Stimulated activated CD8-positive, alpha-beta memory T cell treated with anti-CD3 and anti-CD28 coated beads, Interleukin-4, amount 100 ng/mL, for 4 hours (primary cell): ENCODE measurements at regions not wholly inside any gene's neighbourhood (a gene's known extent, or its start where the extent isn't known, plus 50 kb on each side); places are given as distances from the start of the nearest gene placed in this dataset.
"Not testable (repeated sequence)": the region's sequence is repeated elsewhere in the genome, so short reads cannot be mapped to it uniquely, and the experiment has no call there.

Experiments used
- DNase-seq, 2 donors: peaks; one replicate each; pipeline ENCODE4 v3.0.0-alpha.2; 2020; ENCODE audit warnings: low read depth in 2 of 2, low spot score in 1 of 2

- DNase-seq, result not testable (repeated sequence)
Observed at GRCh38 chr17:20681746-20682722, 102.5 kb downstream of the CDRT15L2 start.

- not testable (repeated sequence) for DNase-seq
Observed at GRCh38 chr17:20683651-20684229, 104.2 kb downstream of the CDRT15L2 start.

DNA sequence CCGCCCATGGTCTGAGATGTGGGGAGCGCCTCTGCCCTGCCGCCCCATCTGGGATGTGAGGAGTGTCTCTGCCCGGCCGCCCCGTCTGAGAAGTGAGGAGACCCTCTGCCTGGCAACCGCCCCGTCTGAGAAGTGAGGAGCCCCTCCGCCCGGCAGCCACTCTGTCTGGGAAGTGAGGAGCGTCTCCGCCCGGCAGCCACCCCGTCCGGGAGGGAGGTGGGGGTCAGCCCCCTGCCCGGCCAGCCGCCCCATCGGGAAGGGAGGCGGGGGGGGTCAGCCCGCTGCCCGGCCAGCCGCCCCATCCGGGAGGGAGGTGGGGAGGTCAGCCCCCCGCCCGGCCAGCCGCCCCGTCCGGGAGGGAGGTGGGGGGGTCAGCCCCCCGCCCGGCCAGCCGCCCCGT, 105.5 kb downstream of the CDRT15L2 start:
- not testable (repeated sequence) for DNase-seq

DNA sequence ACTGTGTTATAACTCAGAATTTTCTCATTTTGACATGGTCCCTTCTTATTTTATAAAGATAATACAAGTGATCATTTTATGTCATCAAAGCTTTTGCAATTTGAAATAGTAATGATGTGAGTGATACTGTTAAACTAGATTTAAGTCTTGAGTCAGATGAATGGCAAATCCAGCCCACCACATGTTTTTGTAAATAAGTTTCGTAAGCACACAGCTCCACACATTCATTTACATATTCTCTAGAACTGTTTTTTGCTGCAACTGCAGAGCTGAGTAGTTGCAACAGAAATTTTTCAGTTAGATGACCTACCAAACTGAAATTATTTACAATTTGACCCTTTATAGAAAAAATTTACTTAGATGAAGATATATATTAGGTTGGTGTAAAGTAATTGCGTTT, 108.1 kb downstream of the CDRT15L2 start:
- not testable (repeated sequence) for DNase-seq

- not testable (repeated sequence) for DNase-seq
Observed at GRCh38 chr17:20689170-20689749, 109.7 kb downstream of the CDRT15L2 start.

- not testable (repeated sequence) for DNase-seq
Observed at GRCh38 chr17:20692706-20693105, 113.2 kb downstream of the CDRT15L2 start.

DNA sequence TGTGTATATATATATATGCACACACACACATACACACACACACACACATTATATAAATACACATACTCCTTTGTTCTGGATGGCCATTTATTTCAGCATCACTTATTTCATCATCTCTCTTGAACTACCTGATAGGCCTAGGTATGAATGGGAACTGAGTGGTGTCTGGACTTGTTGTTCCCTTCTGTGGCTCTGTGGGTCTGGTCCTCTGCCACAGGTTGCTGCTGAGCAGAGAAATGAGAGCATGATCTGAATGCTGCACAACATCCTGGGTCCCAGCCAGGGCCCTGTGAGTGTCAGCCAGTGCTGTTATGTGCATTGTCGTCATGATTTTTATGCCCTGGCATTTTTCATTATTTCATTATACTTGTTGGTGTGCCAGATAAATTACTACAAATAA, 116.3 kb downstream of the CDRT15L2 start:
- DNase-seq, result not testable (repeated sequence)

GRCh38 chr17:20698463-20699206, 119.1 kb downstream of the CDRT15L2 start:
- DNase-seq, result not testable (repeated sequence)

GRCh38 chr17:20700528-20700927, 121.0 kb downstream of the CDRT15L2 start:
- DNase-seq, result not testable (repeated sequence)

- not testable (repeated sequence) for DNase-seq
Observed at GRCh38 chr17:20701366-20701765, 121.8 kb downstream of the CDRT15L2 start.

DNA sequence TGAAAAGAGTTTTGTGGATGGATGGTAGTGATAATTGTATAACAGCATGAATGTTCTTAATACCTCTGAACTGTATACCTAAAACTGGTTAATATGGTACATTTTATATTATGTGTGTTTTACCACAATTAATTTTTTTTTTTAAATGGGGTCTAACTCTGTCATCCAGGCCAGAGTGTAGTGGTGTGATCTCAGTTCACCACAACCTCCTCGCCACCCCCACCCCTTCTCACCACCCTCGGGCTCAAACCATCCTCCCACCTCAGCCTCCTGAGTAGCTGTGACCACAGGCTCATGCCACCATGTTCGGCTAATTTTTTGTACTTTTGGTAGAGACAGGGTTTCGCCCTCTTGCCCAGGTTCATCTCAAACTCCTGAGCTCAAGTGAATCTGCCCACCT, 123.2 kb downstream of the CDRT15L2 start:
- no peak for DNase-seq

GRCh38 chr17:20703781-20704180, 124.3 kb downstream of the CDRT15L2 start:
- DNase-seq, result no peak

DNA sequence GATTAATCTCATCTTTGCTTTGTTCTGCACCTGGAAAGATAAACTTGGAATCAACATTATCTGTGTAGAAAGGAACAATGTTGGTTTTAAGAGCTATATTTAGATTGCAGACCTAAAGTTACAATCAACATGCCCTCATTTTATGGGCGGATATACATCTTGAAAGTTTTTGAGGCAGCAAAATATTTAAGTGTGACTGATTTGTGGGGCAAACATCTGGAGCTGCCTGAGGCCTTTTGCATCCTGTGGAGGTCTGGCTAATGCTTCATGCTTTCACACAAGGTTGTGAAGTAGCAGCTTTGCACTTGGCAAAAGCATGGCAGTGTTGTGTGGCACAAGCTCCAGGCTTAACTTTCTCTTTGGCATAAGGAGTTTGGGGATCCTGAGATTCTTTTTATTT, 125.7 kb downstream of the CDRT15L2 start:
- not testable (repeated sequence) for DNase-seq

GRCh38 chr17:20706751-20707373, 127.3 kb downstream of the CDRT15L2 start:
- DNase-seq, result no peak

- not testable (repeated sequence) for DNase-seq
Observed at GRCh38 chr17:20708821-20709220, 129.3 kb downstream of the CDRT15L2 start.

DNA sequence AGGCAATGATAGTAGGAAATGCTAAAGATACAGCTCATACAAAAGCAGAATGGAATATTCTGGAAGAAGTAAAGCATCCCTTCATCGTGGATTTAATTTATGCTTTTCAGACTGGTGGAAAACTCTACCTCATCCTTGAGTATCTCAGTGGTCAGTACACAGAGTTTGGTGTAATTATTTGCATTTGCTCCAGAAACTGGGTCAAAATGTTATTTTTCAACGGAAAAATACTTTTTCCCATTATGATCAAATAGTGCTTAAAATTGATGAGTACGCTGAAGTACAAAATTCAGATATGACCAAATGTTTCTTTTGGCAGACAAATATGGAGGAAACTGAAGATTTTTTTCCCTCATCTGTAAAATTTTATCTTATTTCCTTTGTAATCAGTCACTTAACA, 137.0 kb downstream of the CDRT15L2 start:
- DNase-seq, result not testable (repeated sequence)

- no peak for DNase-seq
Observed at GRCh38 chr17:20721171-20721570, 141.6 kb downstream of the CDRT15L2 start.

GRCh38 chr17:20724391-20724790, 144.9 kb downstream of the CDRT15L2 start:
- DNase-seq, result not testable (repeated sequence)

DNA sequence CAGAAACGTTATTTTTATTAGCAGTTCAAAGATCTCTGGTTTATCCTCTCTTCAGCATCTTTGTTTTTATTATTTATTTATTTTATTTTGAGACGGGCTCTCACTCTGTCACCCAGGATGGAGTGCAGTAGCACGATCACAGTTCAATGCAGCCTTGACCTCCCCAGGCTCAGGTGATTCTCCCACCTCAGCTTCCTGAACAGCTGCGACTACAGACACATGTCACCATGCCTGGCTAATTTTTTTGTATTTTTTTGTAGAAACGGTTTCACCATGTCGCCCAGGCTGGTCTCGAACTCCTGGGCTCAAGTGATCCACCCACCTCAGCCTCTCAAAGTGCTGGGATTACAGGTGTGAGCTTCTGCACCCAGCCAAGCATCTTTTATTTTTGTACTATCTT, 147.7 kb downstream of the CDRT15L2 start:
- not testable (repeated sequence) for DNase-seq

DNA sequence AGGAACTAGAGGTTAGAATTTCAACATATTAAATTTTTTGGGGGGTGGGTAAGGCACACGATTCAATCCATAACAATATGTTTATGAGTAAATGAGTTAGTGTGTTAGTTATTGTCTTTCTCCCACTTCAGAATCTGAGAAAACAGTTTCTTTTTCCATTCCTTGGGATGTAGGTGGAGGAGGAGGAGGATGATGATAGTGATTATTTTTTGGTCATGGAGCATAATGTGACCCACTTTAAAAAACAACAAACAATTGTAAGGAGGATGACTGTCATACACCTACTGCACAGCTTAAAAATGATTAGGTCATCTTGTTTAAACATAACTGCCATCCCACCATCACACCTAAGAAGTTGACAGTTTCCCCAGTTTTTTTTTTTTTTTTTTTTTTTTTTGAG, 148.7 kb downstream of the CDRT15L2 start:
- no peak for DNase-seq

DNA sequence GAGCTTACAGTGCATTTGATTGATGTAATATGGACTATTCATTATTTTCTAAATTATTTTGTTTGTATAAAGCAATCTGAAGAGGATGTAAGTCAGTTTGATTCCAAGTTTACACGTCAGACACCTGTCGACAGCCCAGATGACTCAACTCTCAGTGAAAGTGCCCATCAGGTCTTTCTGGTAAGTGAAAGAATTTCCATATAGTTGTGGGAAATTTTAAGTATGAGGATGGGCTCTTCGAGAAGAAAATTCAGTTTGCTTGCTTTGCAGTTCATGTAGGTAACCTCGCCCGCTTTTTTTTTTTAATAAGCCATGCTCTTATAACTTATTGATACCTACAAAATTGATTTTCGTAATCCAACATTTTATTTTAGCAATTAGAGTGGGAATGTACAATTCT, 151.6 kb downstream of the CDRT15L2 start:
- not testable (repeated sequence) for DNase-seq
